ENCODE measurements at regions not wholly inside any gene's neighbourhood (a gene's known extent, or its start where the extent isn't known, plus 50 kb on each side); places are given as distances from the start of the nearest gene placed in this dataset.

- no peak overlapping the region for H3K4me3 ChIP-seq (ENCODE audit: low read length)
- no peaks in the 10 kb centered on the region for H4K20me1 ChIP-seq (ENCODE audit: insufficient read depth, low read length)
- H3K27me3 ChIP-seq (replicated peaks; ENCODE audit: insufficient read depth, low read length), result no peaks in the 10 kb centered on the region
- H3F3A ChIP-seq (ENCODE audit: insufficient read depth, low read length), result no peaks in the 10 kb centered on the region
- no peak overlapping the region for H3K9ac ChIP-seq (ENCODE audit: low read length)
- TF ChIP-seq EZH2 (optimal IDR thresholded peaks at IDR 0.05; ENCODE audit: low read depth, low read length), result no peak
- no peak for TF ChIP-seq CTCF (IDR thresholded peaks at IDR 0.05; ENCODE audit: low read length)
- TF ChIP-seq EZH2phosphoT487 (IDR thresholded peaks at IDR 0.05; ENCODE audit: low read length), result no peak
- no peaks in the 10 kb centered on the region for H3K36me3 ChIP-seq (replicated peaks; ENCODE audit: insufficient read depth, low read length)
- no peak overlapping the region for H3K4me2 ChIP-seq (ENCODE audit: low read depth, low read length)
- no peaks in the 10 kb centered on the region for H3K9me3 ChIP-seq (replicated peaks; ENCODE audit: insufficient read depth, low read length)
- H3K9me2 ChIP-seq (replicated peaks; ENCODE audit: insufficient read depth, low read length), result no peaks in the 10 kb centered on the region
- H3K27ac ChIP-seq (ENCODE audit: low read length), result no peak overlapping the region
- no peak for DNase-seq
- no peaks in the 10 kb centered on the region for H3K4me1 ChIP-seq (ENCODE audit: low read length)
- H3K79me2 ChIP-seq (ENCODE audit: low read length), result no peaks in the 10 kb centered on the region
- no peak overlapping the region for H2AFZ ChIP-seq (ENCODE audit: low read length)
These were observed 174.7 kb downstream of the GNAI1 start for GRCh38 chr7:80309377-80309776.

GRCh38 chr7:80307227-80307856 lies 172.7 kb downstream of the GNAI1 start:
- Histone ChIP-seq H3K9me3 (replicated peaks; ENCODE audit: insufficient read depth, low read length) (no peaks in the 10 kb centered on the region), H3K27me3 (replicated peaks; ENCODE audit: insufficient read depth, low read length) (no peaks in the 10 kb centered on the region), H3K79me2 (ENCODE audit: low read length) (no peaks in the 10 kb centered on the region), H2AFZ (ENCODE audit: low read length) (no peak overlapping the region), H3K9me2 (replicated peaks; ENCODE audit: insufficient read depth, low read length) (no peaks in the 10 kb centered on the region), H3K9ac (ENCODE audit: low read length) (no peak overlapping the region), H4K20me1 (ENCODE audit: insufficient read depth, low read length) (no peaks in the 10 kb centered on the region), H3F3A (ENCODE audit: insufficient read depth, low read length) (no peaks in the 10 kb centered on the region), H3K4me3 (ENCODE audit: low read length) (no peak overlapping the region), H3K4me2 (ENCODE audit: low read depth, low read length) (no peak overlapping the region), H3K27ac (ENCODE audit: low read length) (no peak overlapping the region), H3K36me3 (replicated peaks; ENCODE audit: insufficient read depth, low read length) (no peaks in the 10 kb centered on the region), H3K4me1 (ENCODE audit: low read length) (no peaks in the 10 kb centered on the region)
- no peak for DNase-seq
- no peak for TF ChIP-seq CTCF (IDR thresholded peaks at IDR 0.05; ENCODE audit: low read length)
- no peak for TF ChIP-seq EZH2phosphoT487 (IDR thresholded peaks at IDR 0.05; ENCODE audit: low read length)

- no peak for DNase-seq
- Histone ChIP-seq H3K9me2 (replicated peaks; ENCODE audit: insufficient read depth, low read length) (no peaks in the 10 kb centered on the region), H3K79me2 (ENCODE audit: low read length) (no peaks in the 10 kb centered on the region), H3F3A (ENCODE audit: insufficient read depth, low read length) (no peaks in the 10 kb centered on the region), H3K36me3 (replicated peaks; ENCODE audit: insufficient read depth, low read length) (no peaks in the 10 kb centered on the region), H3K9ac (ENCODE audit: low read length) (no peak overlapping the region), H3K4me2 (ENCODE audit: low read depth, low read length) (no peak overlapping the region), H3K27ac (ENCODE audit: low read length) (no peak overlapping the region), H3K9me3 (replicated peaks; ENCODE audit: insufficient read depth, low read length) (no peaks in the 10 kb centered on the region), H3K27me3 (replicated peaks; ENCODE audit: insufficient read depth, low read length) (no peaks in the 10 kb centered on the region), H2AFZ (ENCODE audit: low read length) (no peak overlapping the region), H3K4me1 (ENCODE audit: low read length) (no peaks in the 10 kb centered on the region), H3K4me3 (ENCODE audit: low read length) (no peak overlapping the region), H4K20me1 (ENCODE audit: insufficient read depth, low read length) (no peaks in the 10 kb centered on the region)
- TF ChIP-seq EZH2phosphoT487 (IDR thresholded peaks at IDR 0.05; ENCODE audit: low read length) (no peak), CTCF (IDR thresholded peaks at IDR 0.05; ENCODE audit: low read length) (no peak), EZH2 (optimal IDR thresholded peaks at IDR 0.05; ENCODE audit: low read depth, low read length) (no peak)
These were observed 168.7 kb downstream of the GNAI1 start for GRCh38 chr7:80303315-80303714.

All from MM.1S (cell line).